RWPE1 (cell line): ENCODE measurements at regions not wholly inside any gene's neighbourhood (a gene's known extent, or its start where the extent isn't known, plus 50 kb on each side); places are given as distances from the start of the nearest gene placed in this dataset.

ENCODE experiments used
- CTCF ChIA-PET: fragments of 350-600 bp; sonication (Branson Sonifier 250); formaldehyde crosslinking; extraction: SDS; loops from one replicate; lab custom pipeline; 2021; lab: Yijun Ruan, JAX
- POLR2A ChIA-PET: fragments of 400-600 bp; formaldehyde crosslinking; extraction: SDS; loops from one replicate; lab custom pipeline; 2020; ENCODE audit warnings: antibody characterized with exemption; ENCODE audit not compliant: low non-redundant PET; lab: Yijun Ruan, JAX
- DNase-seq: peaks from one replicate; pipeline ENCODE4 v3.0.0; 2012; ENCODE audit warnings: low spot score
- H3K27ac ChIP-seq: fragments of 450-650 bp; 2 replicates; pipeline ENCODE4 v1.5.1; 2017
- TF ChIP-seq, protein P1 (sequence below): fragments of 450-650 bp; conservative IDR thresholded peaks from 2 replicates; pipeline ENCODE4 v1.5.1; 2017; ENCODE audit warnings: low read depth, mild to moderate bottlenecking

DNA sequence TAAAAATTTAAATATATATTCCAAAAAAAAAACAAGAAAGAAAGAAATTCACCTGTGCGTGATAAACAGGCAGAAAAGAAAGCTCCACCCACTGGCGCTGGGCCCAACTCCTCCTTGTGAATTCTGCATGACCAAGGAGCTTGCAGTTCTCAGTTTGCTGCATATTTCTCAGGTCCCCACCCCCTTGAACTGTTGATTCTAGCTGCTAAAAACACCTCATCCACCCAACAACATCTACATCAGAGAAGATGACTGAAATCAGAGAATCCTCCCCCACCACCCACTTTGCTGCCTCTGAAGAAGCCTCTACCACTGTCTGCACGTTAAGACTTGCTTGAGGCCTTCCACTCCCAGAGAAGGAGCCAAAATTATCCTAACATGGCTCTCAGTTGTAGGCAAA lies 104.8 kb downstream of the RGS2 start:
- DNase-seq, result peak; percentile 34
- no peak overlapping the region for H3K27ac ChIP-seq
- CTCF ChIA-PET, result interaction anchor here (0.6 to 1.1 kb wide), 3 partner anchors 16 to 1963 kb away, joined by 3 to 4 read pairs (median 3); no protein-coding TSS in a partner anchor
- TF ChIP-seq, protein P1, sequence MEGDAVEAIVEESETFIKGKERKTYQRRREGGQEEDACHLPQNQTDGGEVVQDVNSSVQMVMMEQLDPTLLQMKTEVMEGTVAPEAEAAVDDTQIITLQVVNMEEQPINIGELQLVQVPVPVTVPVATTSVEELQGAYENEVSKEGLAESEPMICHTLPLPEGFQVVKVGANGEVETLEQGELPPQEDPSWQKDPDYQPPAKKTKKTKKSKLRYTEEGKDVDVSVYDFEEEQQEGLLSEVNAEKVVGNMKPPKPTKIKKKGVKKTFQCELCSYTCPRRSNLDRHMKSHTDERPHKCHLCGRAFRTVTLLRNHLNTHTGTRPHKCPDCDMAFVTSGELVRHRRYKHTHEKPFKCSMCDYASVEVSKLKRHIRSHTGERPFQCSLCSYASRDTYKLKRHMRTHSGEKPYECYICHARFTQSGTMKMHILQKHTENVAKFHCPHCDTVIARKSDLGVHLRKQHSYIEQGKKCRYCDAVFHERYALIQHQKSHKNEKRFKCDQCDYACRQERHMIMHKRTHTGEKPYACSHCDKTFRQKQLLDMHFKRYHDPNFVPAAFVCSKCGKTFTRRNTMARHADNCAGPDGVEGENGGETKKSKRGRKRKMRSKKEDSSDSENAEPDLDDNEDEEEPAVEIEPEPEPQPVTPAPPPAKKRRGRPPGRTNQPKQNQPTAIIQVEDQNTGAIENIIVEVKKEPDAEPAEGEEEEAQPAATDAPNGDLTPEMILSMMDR, result no peak
- POLR2A ChIA-PET, result no interaction called here

DNA sequence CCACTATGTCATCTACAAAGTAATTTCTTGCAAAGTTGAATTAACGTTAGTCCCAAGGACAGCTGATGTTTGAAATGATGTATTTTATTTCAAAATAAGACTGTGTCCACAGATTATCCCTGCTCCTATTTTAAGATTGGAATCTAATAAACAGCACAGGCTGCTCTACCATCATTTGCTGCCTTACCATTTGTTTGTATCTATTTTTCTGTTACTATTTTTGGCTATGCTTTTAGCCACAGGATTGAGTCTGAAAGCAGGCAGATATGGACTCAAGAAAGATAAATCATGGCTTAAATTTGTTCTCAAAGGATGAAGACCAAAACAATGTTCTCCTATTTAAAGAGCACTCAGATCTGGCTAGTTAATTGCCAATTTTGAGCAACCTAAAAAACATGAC lies 105.3 kb downstream of the RGS2 start:
- ChIA-PET CTCF (interaction anchor here (0.6 to 1.1 kb wide), 2 partner anchors 16 to 274 kb away, joined by 3 to 4 read pairs; no protein-coding TSS in a partner anchor), POLR2A (no interaction called here)
- TF ChIP-seq, protein P1, result no peak
- H3K27ac ChIP-seq, result no peak overlapping the region
- no peak for DNase-seq

DNA sequence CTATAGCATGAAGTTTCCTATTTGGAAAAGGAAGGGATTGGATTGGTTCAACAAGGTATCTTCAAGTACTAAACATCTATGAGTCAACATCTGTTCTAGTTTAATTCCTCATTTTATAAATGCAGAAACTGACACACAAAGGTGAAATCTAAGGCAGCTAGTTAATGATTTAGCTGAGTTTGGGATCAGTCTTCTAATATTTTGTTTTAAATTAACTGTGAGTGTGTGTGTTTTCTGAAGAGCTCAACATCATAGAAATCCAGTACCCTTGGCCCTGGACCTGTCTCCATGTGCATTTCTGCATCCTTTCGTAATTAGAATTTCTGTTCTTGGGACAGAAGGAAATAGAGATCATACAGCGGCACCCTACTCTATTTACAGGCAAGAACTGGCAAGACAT lies 105.9 kb downstream of the RGS2 start:
- POLR2A ChIA-PET, result no interaction called here
- TF ChIP-seq, protein P1, result no peak
- no peak overlapping the region for H3K27ac ChIP-seq
- CTCF ChIA-PET, result interaction anchor here (0.6 to 1.1 kb wide), 4 partner anchors 11 to 21 kb away, joined by 3 to 4 read pairs (median 3); no protein-coding TSS in a partner anchor
- DNase-seq, result no peak

DNA sequence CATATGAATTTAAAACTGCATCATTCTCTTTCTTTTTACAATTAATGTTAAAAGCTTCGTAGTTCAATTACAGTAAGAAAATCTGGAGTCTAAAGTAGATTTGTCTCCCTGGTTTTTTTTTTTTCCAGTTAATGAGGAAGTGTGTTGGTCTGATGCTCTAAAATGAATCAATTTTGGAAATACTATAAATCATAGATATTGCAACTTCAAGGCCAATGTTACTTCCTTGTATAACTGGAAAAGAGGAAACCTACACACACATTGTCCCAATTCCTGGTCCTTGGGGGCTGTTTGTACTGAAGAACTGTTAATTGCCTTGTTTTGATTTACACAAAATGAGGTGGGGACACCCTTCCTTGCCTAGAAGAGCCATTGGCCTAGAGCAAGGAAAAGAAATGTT lies 107.2 kb downstream of the RGS2 start:
- H3K27ac ChIP-seq, result no peak overlapping the region
- ChIA-PET CTCF (interaction anchor here (0.6 kb wide), 1 partner anchor 58 kb away, joined by 3 read pairs; no protein-coding TSS in a partner anchor), POLR2A (interaction anchor here (0.7 kb wide), 1 partner anchor 385 kb away, joined by 3 read pairs; no protein-coding TSS in a partner anchor)
- TF ChIP-seq, protein P1, result no peak
- no peak for DNase-seq

DNA sequence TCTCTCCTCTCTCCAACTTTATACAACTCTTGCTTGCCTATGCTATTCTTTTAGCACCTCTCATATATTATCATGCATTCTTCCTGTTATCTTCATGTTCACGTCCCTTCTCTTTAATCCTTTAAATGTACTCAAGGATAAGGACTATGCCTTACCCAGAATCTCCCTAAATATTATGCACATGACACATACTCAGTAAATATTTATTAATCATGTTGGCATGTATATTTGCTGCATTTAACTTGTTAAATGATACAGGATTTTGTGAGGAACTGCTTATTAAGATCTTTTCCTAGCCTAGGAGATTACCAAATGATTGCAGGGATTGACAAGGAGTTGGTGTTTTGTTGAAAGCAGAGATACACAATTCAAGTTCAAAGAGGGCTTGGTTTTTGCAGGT lies 109.4 kb downstream of the RGS2 start:
- ChIA-PET POLR2A (no interaction called here), CTCF (interaction anchor here (0.6 kb wide), 2 partner anchors 13 to 1415 kb away, joined by 3 read pairs; no protein-coding TSS in a partner anchor)
- DNase-seq, result no peak
- TF ChIP-seq, protein P1, result no peak
- H3K27ac ChIP-seq, result no peak overlapping the region

DNA sequence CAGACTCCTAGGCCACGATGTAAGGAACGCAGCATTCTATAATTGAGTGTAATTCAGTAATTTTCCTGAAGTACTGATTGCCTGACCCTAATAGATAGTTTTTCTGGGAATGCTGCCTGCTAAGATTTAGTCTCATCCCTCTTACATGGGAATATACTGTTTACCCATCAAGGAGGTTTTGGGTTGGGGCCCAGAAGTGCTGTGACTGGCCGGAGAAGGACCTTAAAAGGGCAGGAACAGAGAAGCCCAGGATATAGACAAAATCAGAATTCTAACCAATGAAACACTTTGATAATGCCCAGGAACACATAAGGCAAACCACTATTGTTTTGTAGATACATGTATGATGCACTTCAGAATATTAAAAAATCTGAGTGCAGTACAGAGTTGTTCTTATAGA lies 111.6 kb downstream of the RGS2 start:
- no peak for DNase-seq
- ChIA-PET CTCF (no interaction called here), POLR2A (no interaction called here)
- TF ChIP-seq, protein P1, result no peak
- no peak overlapping the region for H3K27ac ChIP-seq
